GM20000 (cell line): ENCODE measurements at regions not wholly inside any gene's neighbourhood (a gene's known extent, or its start where the extent isn't known, plus 50 kb on each side); places are given as distances from the start of the nearest gene placed in this dataset.
A peak's percentile ranks its signal among the peaks of the same experiment; 100 is the strongest.

ENCODE experiments used
- DNase-seq: peaks from one replicate; pipeline ENCODE4 v3.0.0; 2012; ENCODE audit warnings: low spot score
- TF ChIP-seq, protein P1 (sequence below): IDR thresholded peaks from 2 replicates; pipeline ENCODE4 v1.5.1; 2012; ENCODE audit warnings: mild to moderate bottlenecking, control low read depth; ENCODE audit errors: extremely low read depth, missing control alignments

DNA sequence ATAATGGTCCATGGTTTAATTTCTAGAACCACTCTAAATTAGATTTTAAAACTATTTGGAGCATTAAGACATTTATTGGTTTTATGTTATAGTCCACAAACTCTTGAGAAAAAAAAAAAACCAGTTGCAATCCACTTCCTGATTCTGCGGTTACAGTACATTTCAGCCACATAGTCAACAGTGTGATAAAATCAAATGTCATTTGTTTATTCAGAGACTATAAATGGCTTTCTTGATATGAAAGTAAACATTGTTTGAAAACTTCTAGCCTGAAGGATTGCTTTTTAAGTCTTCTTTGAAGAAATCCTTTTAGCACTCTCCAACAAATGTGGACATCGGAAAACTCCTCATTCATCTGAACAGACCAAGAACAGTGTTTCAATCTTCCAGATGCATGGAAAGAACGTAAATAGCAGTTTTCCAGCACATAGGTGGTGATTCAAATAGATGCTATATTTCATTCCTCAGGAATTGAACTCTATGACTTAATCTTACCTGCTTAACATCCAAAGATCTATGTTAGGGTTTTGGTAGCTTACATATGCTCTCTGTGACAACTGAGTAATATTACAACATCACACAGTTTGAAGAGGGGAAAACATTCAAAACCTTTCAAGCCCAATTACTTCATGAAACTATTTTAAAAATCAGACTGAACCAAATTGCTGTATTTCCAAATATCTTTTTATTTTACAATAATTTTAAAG lies 87.8 kb upstream of the UBE2E2 start:
- DNase-seq, result no peak
- TF ChIP-seq, protein P1, sequence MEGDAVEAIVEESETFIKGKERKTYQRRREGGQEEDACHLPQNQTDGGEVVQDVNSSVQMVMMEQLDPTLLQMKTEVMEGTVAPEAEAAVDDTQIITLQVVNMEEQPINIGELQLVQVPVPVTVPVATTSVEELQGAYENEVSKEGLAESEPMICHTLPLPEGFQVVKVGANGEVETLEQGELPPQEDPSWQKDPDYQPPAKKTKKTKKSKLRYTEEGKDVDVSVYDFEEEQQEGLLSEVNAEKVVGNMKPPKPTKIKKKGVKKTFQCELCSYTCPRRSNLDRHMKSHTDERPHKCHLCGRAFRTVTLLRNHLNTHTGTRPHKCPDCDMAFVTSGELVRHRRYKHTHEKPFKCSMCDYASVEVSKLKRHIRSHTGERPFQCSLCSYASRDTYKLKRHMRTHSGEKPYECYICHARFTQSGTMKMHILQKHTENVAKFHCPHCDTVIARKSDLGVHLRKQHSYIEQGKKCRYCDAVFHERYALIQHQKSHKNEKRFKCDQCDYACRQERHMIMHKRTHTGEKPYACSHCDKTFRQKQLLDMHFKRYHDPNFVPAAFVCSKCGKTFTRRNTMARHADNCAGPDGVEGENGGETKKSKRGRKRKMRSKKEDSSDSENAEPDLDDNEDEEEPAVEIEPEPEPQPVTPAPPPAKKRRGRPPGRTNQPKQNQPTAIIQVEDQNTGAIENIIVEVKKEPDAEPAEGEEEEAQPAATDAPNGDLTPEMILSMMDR, result no peak

DNA sequence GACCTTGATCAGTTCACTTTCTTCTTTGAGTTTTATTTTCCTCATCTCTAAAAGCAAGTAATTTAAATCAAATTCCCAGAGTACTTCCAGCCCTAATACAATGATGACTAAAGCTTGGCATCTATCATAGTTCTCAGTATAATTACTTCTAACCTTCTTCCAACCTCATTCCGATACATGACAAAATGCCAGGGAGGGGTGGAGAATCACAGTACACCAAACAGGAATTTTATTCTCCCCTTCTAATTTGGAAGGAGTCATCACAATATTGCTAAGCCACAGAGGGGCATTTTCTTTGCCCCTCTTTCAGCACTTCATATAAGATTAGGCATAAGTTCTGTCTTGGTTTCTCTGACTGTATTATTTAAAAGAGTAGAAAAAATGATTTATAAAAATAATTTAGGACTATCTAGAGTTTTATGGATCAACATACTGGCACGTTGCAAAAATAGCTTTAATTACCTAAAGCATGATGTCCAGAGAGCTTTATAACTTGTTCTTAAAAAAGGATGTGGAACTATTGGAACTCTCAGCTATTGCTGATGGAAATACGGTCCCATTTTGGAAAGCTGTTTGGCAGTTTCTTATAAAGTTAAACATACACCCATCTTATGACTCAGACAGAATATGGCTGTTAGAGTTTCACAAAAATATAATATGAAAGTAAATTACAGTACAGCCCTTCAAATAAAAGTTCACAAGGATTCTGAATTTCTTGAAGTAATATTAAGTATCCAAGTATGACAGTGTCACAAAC lies 86.9 kb upstream of the UBE2E2 start:
- no peak for DNase-seq
- TF ChIP-seq, protein P1, result no peak

DNA sequence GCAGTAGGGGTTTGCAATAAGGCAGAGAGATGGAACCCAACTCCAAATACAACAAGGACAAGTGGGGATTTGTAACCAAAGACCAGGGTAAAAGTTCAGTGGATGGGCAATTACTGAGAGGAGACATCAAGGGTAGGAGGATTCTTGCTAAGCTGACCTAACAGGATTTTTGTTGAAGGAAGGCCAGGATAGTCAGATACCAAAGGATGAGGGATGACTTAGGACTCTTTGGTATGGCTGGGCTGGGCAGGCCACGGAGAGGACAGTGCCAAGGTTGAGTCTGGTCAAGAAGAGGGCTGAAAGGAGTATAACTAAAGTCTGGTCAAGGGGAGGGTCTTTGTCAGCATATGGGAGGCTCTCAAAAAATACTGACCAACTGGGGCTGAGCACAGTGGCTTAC lies 85.3 kb upstream of the UBE2E2 start:
- TF ChIP-seq, protein P1, result no peak

DNA sequence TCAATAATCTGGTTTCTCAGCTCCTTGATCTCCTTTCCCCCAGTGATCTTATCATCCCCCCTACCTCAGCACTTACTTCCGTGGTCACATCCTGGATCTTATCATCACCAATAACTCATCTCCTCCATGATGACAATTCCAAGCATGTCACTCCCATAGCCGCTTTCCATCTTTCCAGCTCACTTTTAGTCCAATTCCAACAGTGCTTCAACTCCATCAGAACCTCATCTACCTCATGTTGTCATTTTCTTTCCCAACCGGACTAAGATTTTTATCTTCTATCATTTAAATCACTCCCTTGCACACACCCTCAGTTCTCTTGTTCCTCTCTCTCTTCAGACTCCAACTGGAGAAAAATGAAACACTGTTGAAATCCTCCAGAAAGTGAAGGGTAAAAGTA lies 75.9 kb upstream of the UBE2E2 start:
- TF ChIP-seq, protein P1, result no peak
- no peak for DNase-seq

More for the DNA sequence above, 85.3 kb upstream of the UBE2E2 start:
- DNase-seq, result no peak

DNA sequence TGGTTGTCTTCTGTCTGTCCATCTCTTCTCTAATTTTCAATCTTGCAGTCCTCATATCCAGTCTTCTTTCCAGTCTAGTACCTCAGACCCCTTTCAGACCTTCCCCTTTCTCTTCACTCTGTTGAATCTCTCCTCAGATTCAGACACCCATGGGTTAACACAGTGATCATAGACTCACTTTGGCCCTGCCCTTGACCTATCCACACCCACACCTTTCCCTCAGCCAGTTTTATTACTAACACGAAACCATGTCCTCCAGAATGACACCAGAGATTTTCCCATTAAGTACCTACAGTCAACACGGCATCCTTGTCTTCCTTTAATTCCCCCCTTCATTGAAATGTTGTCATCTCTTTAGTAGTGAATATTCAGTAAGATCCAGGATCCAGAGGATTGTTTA lies 74.5 kb upstream of the UBE2E2 start:
- no peak for DNase-seq
- TF ChIP-seq, protein P1, result no peak

DNA sequence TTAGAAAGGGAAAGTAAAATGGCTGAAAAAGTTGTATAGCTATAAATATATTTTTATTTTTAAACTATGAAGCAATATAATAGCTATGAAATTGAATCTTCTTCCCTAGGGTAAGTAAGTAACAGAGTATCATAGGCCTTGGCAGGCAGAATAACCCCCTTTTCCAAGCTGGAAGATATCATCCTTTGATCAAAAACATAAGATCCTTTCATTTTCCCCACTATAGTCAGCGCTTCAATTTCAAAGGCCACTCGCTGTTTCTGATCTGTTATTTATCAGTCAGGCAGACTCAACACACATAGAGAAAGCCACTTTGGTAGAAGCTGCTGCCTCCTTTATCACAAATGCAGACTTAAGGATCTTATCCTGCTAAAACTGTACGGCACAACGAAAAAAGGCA lies 74.0 kb upstream of the UBE2E2 start:
- no peak for DNase-seq
- TF ChIP-seq, protein P1, result no peak

DNA sequence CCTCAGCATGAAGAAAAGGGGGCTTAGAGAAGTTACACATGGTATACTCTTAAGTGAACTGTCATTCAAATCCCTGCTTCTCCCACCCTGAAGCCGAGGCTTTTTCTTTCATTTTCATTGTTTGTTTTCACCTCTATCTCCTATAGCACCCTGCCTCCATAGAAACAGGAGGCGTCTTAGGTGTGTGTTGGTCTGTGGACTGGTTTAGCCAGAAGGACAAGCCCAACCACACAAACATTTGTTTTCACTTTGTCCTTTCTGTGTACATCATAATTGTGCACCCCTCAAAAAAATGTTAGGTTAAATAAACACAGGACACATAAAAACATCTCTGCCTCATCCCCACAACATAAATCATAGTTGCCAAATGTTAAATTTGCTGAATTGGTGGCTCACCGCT lies 73.3 kb upstream of the UBE2E2 start:
- TF ChIP-seq, protein P1, result no peak
- peak; percentile 11 for DNase-seq
